OCI-LY7 (cell line): ENCODE measurements at regions not wholly inside any gene's neighbourhood (a gene's known extent, or its start where the extent isn't known, plus 50 kb on each side); places are given as distances from the start of the nearest gene placed in this dataset.

ENCODE experiments used
- CTCF ChIP-seq: fragments of 200-600 bp; sonication (generic); conservative IDR thresholded peaks from 2 replicates; pipeline ENCODE4 v1.5.1; 2014; ENCODE audit warnings: mild to moderate bottlenecking, antibody characterized with exemption, low read length, moderate library complexity, mixed read lengths
- EZH2phosphoT487 ChIP-seq: fragments of 200-600 bp; sonication (generic); IDR thresholded peaks from 2 replicates; pipeline ENCODE4 v1.6.1; 2018; ENCODE audit warnings: low read depth, borderline replicate concordance, mild to moderate bottlenecking, mixed run types, antibody characterized with exemption, low read length, moderate library complexity, mixed read lengths

DNA sequence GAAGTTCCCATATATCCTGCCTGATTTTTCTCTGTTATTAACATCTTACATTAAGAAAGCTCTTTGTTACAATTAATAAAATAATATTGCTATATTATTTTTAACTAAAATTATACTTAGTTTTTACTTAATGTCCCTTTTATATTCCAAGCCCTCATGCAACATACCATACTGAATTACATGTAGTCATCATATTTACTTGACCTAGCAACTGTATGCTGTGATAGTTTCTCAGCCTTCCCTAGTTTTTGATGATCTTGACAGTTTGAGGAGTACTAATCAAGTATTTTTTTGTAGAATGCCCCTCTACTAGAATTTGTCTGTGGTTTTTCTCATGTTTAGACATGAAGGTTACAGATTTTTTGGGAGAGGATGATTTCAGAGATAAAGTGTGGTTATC, 1503.8 kb upstream of the PABPC4L start:
- TF ChIP-seq CTCF (no peak), EZH2phosphoT487 (no peak)
